ENCODE measurements at regions not wholly inside any gene's neighbourhood (a gene's known extent, or its start where the extent isn't known, plus 50 kb on each side); places are given as distances from the start of the nearest gene placed in this dataset.

GRCh38 chr2:208819190-208819589, 412.6 kb downstream of the PTH2R start:
- TF ChIP-seq, protein P1, sequence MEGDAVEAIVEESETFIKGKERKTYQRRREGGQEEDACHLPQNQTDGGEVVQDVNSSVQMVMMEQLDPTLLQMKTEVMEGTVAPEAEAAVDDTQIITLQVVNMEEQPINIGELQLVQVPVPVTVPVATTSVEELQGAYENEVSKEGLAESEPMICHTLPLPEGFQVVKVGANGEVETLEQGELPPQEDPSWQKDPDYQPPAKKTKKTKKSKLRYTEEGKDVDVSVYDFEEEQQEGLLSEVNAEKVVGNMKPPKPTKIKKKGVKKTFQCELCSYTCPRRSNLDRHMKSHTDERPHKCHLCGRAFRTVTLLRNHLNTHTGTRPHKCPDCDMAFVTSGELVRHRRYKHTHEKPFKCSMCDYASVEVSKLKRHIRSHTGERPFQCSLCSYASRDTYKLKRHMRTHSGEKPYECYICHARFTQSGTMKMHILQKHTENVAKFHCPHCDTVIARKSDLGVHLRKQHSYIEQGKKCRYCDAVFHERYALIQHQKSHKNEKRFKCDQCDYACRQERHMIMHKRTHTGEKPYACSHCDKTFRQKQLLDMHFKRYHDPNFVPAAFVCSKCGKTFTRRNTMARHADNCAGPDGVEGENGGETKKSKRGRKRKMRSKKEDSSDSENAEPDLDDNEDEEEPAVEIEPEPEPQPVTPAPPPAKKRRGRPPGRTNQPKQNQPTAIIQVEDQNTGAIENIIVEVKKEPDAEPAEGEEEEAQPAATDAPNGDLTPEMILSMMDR (IDR thresholded peaks at IDR 0.05; ENCODE audit: low read depth, low read length), result no peak
- no peak for TF ChIP-seq POLR2A (IDR thresholded peaks at IDR 0.05; ENCODE audit: extremely low read depth, insufficient read length)
- no peak for TF ChIP-seq MYC (IDR thresholded peaks at IDR 0.05; ENCODE audit: low read depth, low read length)
- no peak for TF ChIP-seq MAX (IDR thresholded peaks at IDR 0.05; ENCODE audit: low read depth, low read length)
- DNase-seq (ENCODE audit: low read depth), result no peak
- H3K4me3 ChIP-seq (ENCODE audit: low read depth, low read length), result no peak overlapping the region

DNA sequence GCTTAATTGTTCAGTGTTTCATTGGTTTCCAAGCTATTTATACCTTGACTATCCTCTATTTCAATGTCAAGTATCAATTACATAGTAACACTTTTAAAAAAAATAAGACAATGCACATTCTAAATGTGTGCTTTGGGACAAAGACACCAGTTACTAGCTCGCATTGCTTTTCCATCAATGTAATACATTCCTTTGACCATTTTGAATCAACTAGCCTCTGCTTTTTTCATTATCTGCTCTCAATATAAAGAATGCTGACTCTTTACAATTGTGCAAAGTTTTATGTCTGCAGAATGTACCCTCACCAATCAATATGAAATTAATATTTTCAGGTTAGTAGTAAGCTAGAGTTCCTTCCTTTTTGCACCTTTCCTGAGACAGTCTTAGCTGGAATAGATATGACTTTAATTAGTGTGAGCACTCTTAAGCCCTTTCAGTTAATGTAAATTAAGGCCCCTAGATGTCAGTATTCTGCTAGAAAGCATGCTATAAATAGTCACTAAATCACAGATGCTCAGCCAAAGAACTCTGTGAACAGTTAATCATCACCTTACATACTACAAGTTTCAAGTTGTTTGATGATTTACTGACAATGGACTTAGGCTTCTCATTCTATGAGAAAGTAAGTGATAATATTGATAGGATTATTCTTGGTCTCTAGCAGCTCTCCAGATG, 413.6 kb downstream of the PTH2R start:
- H3K4me3 ChIP-seq (ENCODE audit: low read depth, low read length), result no peak overlapping the region
- DNase-seq (ENCODE audit: low read depth), result peak; percentile 23
- TF ChIP-seq POLR2A (IDR thresholded peaks at IDR 0.05; ENCODE audit: extremely low read depth, insufficient read length) (no peak), MYC (IDR thresholded peaks at IDR 0.05; ENCODE audit: low read depth, low read length) (no peak), MAX (IDR thresholded peaks at IDR 0.05; ENCODE audit: low read depth, low read length) (no peak)
- TF ChIP-seq, protein P1 (IDR thresholded peaks at IDR 0.05; ENCODE audit: low read depth, low read length), result no peak

GRCh38 chr2:208827109-208827508, 420.5 kb downstream of the PTH2R start:
- no peak for TF ChIP-seq MAX (IDR thresholded peaks at IDR 0.05; ENCODE audit: low read depth, low read length)
- TF ChIP-seq POLR2A (IDR thresholded peaks at IDR 0.05; ENCODE audit: extremely low read depth, insufficient read length), result no peak
- TF ChIP-seq, protein P1 (IDR thresholded peaks at IDR 0.05; ENCODE audit: low read depth, low read length), result no peak
- no peak for TF ChIP-seq MYC (IDR thresholded peaks at IDR 0.05; ENCODE audit: low read depth, low read length)
- H3K4me3 ChIP-seq (ENCODE audit: low read depth, low read length), result no peak overlapping the region
- no peak for DNase-seq (ENCODE audit: low read depth)

DNA sequence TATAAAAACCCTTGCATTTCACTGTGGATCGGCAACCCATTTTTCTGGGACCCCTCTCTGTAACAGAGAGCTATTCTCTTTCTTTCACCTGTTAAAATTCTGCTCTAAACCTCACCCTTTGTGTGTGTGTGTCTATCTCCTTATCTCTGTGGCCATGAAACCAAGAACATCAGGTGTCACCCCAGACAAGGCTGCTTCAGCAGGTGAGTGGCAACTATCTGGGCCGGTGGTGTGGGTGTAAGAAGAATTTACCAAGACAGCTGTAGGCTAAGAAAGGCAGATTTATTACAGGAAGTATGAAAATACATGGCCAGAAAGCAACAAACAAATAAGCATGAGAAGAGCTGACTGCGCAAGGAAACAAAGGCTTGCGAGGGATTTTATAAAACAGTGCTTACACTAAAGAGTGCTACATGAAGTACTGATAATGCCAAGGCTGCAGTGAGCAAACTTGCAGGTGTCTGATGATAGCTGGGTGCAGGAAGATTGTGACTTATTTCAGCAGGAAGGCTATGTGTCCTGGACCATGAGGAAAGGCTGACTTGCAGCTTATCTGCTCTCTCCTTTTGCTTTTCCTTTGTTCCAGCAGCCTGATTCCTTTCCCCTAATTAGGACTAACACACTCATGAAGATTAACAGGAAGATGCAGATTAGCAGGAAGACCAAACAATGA, 421.1 kb downstream of the PTH2R start:
- no peak overlapping the region for H3K4me3 ChIP-seq (ENCODE audit: low read depth, low read length)
- DNase-seq (ENCODE audit: low read depth), result no peak
- TF ChIP-seq MAX (IDR thresholded peaks at IDR 0.05; ENCODE audit: low read depth, low read length), result no peak
- TF ChIP-seq, protein P1 (IDR thresholded peaks at IDR 0.05; ENCODE audit: low read depth, low read length), result no peak
- TF ChIP-seq MYC (IDR thresholded peaks at IDR 0.05; ENCODE audit: low read depth, low read length), result no peak

- no peak overlapping the region for H3K4me3 ChIP-seq (ENCODE audit: low read depth, low read length)
- DNase-seq (ENCODE audit: low read depth), result no peak
- TF ChIP-seq MAX (IDR thresholded peaks at IDR 0.05; ENCODE audit: low read depth, low read length), result no peak
- no peak for TF ChIP-seq POLR2A (IDR thresholded peaks at IDR 0.05; ENCODE audit: extremely low read depth, insufficient read length)
- TF ChIP-seq, protein P1 (IDR thresholded peaks at IDR 0.05; ENCODE audit: low read depth, low read length), result no peak
- TF ChIP-seq MYC (IDR thresholded peaks at IDR 0.05; ENCODE audit: low read depth, low read length), result no peak
Observed at GRCh38 chr2:208830203-208830602, 423.6 kb downstream of the PTH2R start.

All from NB4 (cell line).